Mesenchymal stem cell (in vitro differentiated cells and primary cell): ENCODE measurements at regions not wholly inside any gene's neighbourhood (a gene's known extent, or its start where the extent isn't known, plus 50 kb on each side); places are given as distances from the start of the nearest gene placed in this dataset.
A peak's percentile ranks its signal among the peaks of the same experiment; 100 is the strongest.

ENCODE experiments used
- DNase-seq: peaks from one replicate; pipeline ENCODE4 v3.0.0-alpha.2; 2013
- H2AFZ ChIP-seq: one replicate; pipeline ENCODE4 v1.6.1; 2013; ENCODE audit warnings: low read depth, mild to moderate bottlenecking, control low read depth, inconsistent platforms, low read length, moderate library complexity
- H2AK5ac ChIP-seq: 2 replicates; pipeline ENCODE4 v1.6.1; 2013; ENCODE audit warnings: low read length, moderate library complexity, mild to moderate bottlenecking, inconsistent platforms; ENCODE audit not compliant: severe bottlenecking
- H2BK120ac ChIP-seq: one replicate; pipeline ENCODE4 v1.6.1; 2013; ENCODE audit warnings: low read depth, mild to moderate bottlenecking, inconsistent platforms, low read length, moderate library complexity
- H2BK12ac ChIP-seq, 2 experiments: one replicate each; pipeline ENCODE4 v1.6.1; 2013; ENCODE audit warnings: inconsistent platforms in 2 of 2, low read length in 2 of 2, mild to moderate bottlenecking in 2 of 2, moderate library complexity in 2 of 2, control low read depth in 1 of 2
- H2BK15ac ChIP-seq: one replicate; pipeline ENCODE4 v1.6.1; 2013; ENCODE audit warnings: mild to moderate bottlenecking, low read depth, inconsistent platforms; ENCODE audit not compliant: poor library complexity, severe bottlenecking
- H2BK5ac ChIP-seq: 2 replicates; pipeline ENCODE4 v1.6.1; 2013; ENCODE audit warnings: low read depth, mild to moderate bottlenecking, low read length, control low read depth, inconsistent platforms; ENCODE audit not compliant: poor library complexity, severe bottlenecking
- H3K14ac ChIP-seq, 2 experiments: one replicate each; pipeline ENCODE4 v1.6.1; 2013; ENCODE audit warnings: inconsistent platforms in 2 of 2, low read length in 2 of 2, control low read depth in 1 of 2, mild to moderate bottlenecking in 1 of 2, moderate library complexity in 1 of 2
- H3K18ac ChIP-seq, 2 experiments: one replicate each; pipeline ENCODE4 v1.6.1; 2013; ENCODE audit warnings: inconsistent platforms in 2 of 2, low read length in 2 of 2, control low read depth in 1 of 2, low read depth in 1 of 2, mild to moderate bottlenecking in 1 of 2
- H3K23ac ChIP-seq, 2 experiments: one replicate each; pipeline ENCODE4 v1.6.1; 2013; ENCODE audit warnings: inconsistent platforms in 2 of 2, low read length in 2 of 2, mild to moderate bottlenecking in 2 of 2, moderate library complexity in 2 of 2, control low read depth in 1 of 2
- H3K27ac ChIP-seq: 2 replicates; pipeline ENCODE4 v1.5.1; 2013; ENCODE audit warnings: mild to moderate bottlenecking, moderate library complexity, low read length, control low read depth, inconsistent platforms; ENCODE audit not compliant: poor library complexity, severe bottlenecking
- H3K27me3 ChIP-seq, 2 experiments: 2 replicates each; pipeline versions ENCODE4 v1.6.1 to v1.7.0; 2013; ENCODE audit warnings: low read length in 2 of 2, mild to moderate bottlenecking in 2 of 2, moderate library complexity in 2 of 2, control low read depth in 1 of 2, inconsistent platforms in 1 of 2; ENCODE audit not compliant: control insufficient read depth in 1 of 2, insufficient read depth in 1 of 2
- H3K36me3 ChIP-seq, 2 experiments: 2 replicates each; pipeline versions ENCODE4 v1.6.1 to v1.7.0; 2013; ENCODE audit warnings: low read length in 2 of 2, control low read depth in 1 of 2, inconsistent platforms in 1 of 2, low read depth in 1 of 2, mild to moderate bottlenecking in 1 of 2; ENCODE audit not compliant: insufficient read depth in 2 of 2, control insufficient read depth in 1 of 2
- H3K4ac ChIP-seq, 2 experiments: one replicate each; pipeline ENCODE4 v1.6.1; 2013; ENCODE audit warnings: inconsistent platforms in 2 of 2, low read length in 2 of 2, mild to moderate bottlenecking in 2 of 2, moderate library complexity in 2 of 2, control low read depth in 1 of 2, low read depth in 1 of 2
- H3K4me1 ChIP-seq: 2 replicates; pipeline ENCODE4 v1.6.1; 2013; ENCODE audit warnings: low read depth, low read length, control low read depth; ENCODE audit not compliant: control insufficient read depth, insufficient read depth
- H3K4me2 ChIP-seq: 2 replicates; pipeline ENCODE4 v1.6.1; 2013; ENCODE audit warnings: low read length, mild to moderate bottlenecking, inconsistent platforms; ENCODE audit not compliant: poor library complexity, severe bottlenecking
- H3K4me3 ChIP-seq, 2 experiments: 2 replicates each; pipeline versions ENCODE4 v1.5.1 to v1.7.0; 2013; ENCODE audit warnings: low read length in 2 of 2, mild to moderate bottlenecking in 2 of 2, control low read depth in 1 of 2, low read depth in 1 of 2; ENCODE audit not compliant: insufficient read depth in 1 of 2
- H3K79me1 ChIP-seq: replicated peaks from 2 replicates; pipeline ENCODE4 v1.6.1; 2013; ENCODE audit warnings: mild to moderate bottlenecking, control low read depth, low read length, inconsistent platforms; ENCODE audit not compliant: poor library complexity, severe bottlenecking
- H3K9ac ChIP-seq: 2 replicates; pipeline ENCODE4 v1.7.0; 2013; ENCODE audit warnings: mild to moderate bottlenecking, low read length, moderate library complexity
- H3K9me3 ChIP-seq: 2 replicates; pipeline ENCODE4 v1.7.0; 2013; ENCODE audit warnings: mild to moderate bottlenecking, low read length; ENCODE audit not compliant: control insufficient read depth
- H4K8ac ChIP-seq: one replicate; pipeline ENCODE4 v1.6.1; 2013; ENCODE audit warnings: inconsistent platforms, mild to moderate bottlenecking, low read length, moderate library complexity
- H4K91ac ChIP-seq: one replicate; pipeline ENCODE4 v1.6.1; 2013; ENCODE audit warnings: mild to moderate bottlenecking, low read length, inconsistent platforms
- WGBS: methylation state at CpG from one replicate; pipeline ENCODE4 v1.1.7; 2013; ENCODE audit warnings: mixed read lengths; 5-methylcytosine and 5-hydroxymethylcytosine counted together

DNA sequence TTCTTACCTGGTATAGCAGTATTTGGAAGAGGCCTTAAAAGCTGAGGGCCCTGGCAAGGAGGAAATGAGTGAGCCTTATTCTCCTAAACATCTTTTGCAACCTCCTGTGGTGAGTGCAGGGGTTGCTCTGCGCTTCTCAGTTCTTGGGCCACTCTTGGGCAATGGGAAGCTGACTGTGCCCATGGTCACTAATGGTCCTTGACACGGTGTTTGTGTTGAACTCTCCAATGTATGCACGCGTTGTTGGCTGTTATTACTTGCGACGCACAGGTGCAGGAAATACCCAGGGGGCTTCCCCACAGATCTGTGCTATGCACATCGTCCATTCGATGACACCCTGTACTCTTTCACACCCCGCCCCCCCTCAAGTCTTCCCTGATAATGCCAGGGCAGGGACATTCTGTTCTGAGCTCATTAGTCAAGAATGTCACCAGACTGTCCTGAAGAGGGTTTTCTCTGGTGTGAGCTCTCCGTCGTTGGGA lies 79.7 kb downstream of the EDN1 start:
- H2AK5ac ChIP-seq: peak overlapping the region; percentile 23
- peaks cover 11% of the 10 kb centered on the region for H3K4me1 ChIP-seq
- H3K18ac ChIP-seq: no peak overlapping the region
- H3K27ac ChIP-seq: no peak overlapping the region
- no peak overlapping the region for H3K4me3 ChIP-seq
- H4K91ac ChIP-seq: no peak overlapping the region
- no peak overlapping the region for H2BK120ac ChIP-seq
- no peak overlapping the region for H2BK5ac ChIP-seq
- no peak overlapping the region for H3K23ac ChIP-seq
- no peak overlapping the region for H2BK12ac ChIP-seq
- no peak overlapping the region for H2AFZ ChIP-seq
- H2BK15ac ChIP-seq: no peak overlapping the region
- no peak overlapping the region for H3K9ac ChIP-seq
- WGBS: 88% methylated on average over 11 of the region's 11 CpGs
- H3K27me3 ChIP-seq: peaks cover 0 to 12% of the 10 kb centered on the region in 2 experiments
- no peak for DNase-seq
- H3K36me3 ChIP-seq: no peaks in the 10 kb centered on the region
- H3K14ac ChIP-seq: no peak overlapping the region
- H3K9me3 ChIP-seq: no peaks in the 10 kb centered on the region
- no peak overlapping the region for H3K4ac ChIP-seq
- H4K8ac ChIP-seq: no peak overlapping the region
- no peak overlapping the region for H3K4me2 ChIP-seq
- H3K79me1 ChIP-seq: no peaks in the 10 kb centered on the region

DNA sequence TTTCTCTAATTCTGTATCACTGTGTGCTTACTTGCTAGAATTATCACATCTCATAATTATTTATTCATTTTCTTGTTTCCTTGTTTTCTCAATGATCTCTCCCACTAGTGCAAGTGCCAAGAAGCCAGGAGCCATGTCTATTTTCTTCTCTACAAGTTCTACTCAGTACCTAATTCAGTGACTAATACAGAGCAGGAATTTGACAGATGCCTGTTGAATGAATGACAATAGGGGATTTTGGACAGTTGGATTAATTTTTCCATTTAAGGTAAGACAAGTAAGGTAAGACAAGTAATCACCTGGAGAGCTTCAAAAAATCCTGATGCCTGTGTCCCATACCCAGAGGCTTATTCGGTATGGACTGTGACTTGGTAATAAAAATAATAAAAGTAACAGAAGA lies 81.0 kb downstream of the EDN1 start:
- H2BK12ac ChIP-seq: no peak overlapping the region
- H3K27me3 ChIP-seq: peaks cover 0 to 12% of the 10 kb centered on the region in 2 experiments
- no peak overlapping the region for H3K14ac ChIP-seq
- no peak for DNase-seq
- no peak overlapping the region for H4K8ac ChIP-seq
- H3K23ac ChIP-seq: no peak overlapping the region
- no peak overlapping the region for H2BK5ac ChIP-seq
- no peak overlapping the region for H2BK15ac ChIP-seq
- H3K4me2 ChIP-seq: no peak overlapping the region
- no peaks in the 10 kb centered on the region for H3K36me3 ChIP-seq
- H2BK120ac ChIP-seq: no peak overlapping the region
- H2AFZ ChIP-seq: no peak overlapping the region
- no peak overlapping the region for H4K91ac ChIP-seq
- H3K79me1 ChIP-seq: no peaks in the 10 kb centered on the region
- no peak overlapping the region for H3K4me3 ChIP-seq
- 100% methylated on average over 1 of the region's 1 CpG for WGBS
- H3K4me1 ChIP-seq: peaks cover 8% of the 10 kb centered on the region
- no peak overlapping the region for H3K9ac ChIP-seq
- H3K18ac ChIP-seq: no peak overlapping the region
- no peak overlapping the region for H2AK5ac ChIP-seq
- H3K4ac ChIP-seq: no peak overlapping the region
- no peaks in the 10 kb centered on the region for H3K9me3 ChIP-seq
- peak overlapping the region; percentile 6 for H3K27ac ChIP-seq

DNA sequence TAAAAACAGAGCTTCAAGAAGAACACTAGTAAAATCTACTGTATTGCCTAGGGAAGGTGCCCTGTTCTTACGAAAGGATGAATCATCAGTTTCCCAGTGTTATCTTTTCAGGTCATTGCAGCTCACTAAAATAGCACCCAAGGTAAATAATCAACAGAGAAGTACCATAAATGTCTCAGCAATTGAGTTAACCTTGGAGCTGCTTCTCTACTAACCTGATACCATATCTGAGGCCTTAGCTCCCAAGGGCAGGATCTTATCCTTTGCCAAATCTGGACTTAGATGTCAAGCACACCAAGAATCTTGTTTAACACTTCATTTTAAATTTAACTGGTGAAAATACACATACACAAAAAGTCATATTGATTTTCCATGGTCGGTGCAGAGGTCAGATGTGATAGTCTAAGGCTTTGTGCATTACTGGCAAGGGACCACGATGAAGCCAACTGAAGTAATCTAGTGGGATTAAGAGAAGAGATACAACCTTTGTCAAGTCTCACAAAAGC lies 81.5 kb downstream of the EDN1 start:
- H3K14ac ChIP-seq: no peak overlapping the region
- peaks cover 0 to 12% of the 10 kb centered on the region in 2 experiments for H3K27me3 ChIP-seq
- H3K79me1 ChIP-seq: no peaks in the 10 kb centered on the region
- H3K4me1 ChIP-seq: peaks cover 8% of the 10 kb centered on the region
- WGBS: 81% methylated on average over 3 of the region's 3 CpGs
- no peak overlapping the region for H2BK5ac ChIP-seq
- no peak overlapping the region for H3K4me3 ChIP-seq
- no peak overlapping the region for H3K23ac ChIP-seq
- H3K4ac ChIP-seq: no peak overlapping the region
- H3K27ac ChIP-seq: peak overlapping the region; percentile 6
- no peak overlapping the region for H3K18ac ChIP-seq
- peak; percentile 28 for DNase-seq
- no peak overlapping the region for H2BK12ac ChIP-seq
- no peak overlapping the region for H4K8ac ChIP-seq
- H2AK5ac ChIP-seq: peak overlapping the region; percentile 86
- no peak overlapping the region for H2BK120ac ChIP-seq
- no peak overlapping the region for H4K91ac ChIP-seq
- H2BK15ac ChIP-seq: no peak overlapping the region
- H3K4me2 ChIP-seq: no peak overlapping the region
- H3K36me3 ChIP-seq: no peaks in the 10 kb centered on the region
- H3K9me3 ChIP-seq: no peaks in the 10 kb centered on the region
- H2AFZ ChIP-seq: no peak overlapping the region
- H3K9ac ChIP-seq: no peak overlapping the region

DNA sequence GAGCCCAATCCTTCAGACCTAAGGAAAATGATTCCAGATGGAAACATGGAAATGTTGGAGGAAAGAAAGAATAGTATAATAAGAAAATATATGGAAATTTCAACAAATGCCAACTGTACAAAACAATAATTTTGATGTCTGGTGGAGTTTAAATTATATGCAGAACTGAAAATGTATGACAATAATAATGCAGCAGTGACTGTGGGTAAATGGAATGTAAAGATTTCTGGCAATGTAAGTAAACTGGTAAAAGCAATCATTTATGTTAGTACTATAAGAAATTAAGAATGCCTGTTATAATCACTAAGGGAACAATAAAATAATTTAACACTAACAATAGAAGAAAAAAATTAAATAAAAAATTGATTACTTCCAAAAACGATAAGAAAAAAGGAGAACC lies 89.0 kb downstream of the EDN1 start:
- no peak overlapping the region for H2BK120ac ChIP-seq
- no peak overlapping the region for H3K4me3 ChIP-seq
- no peak overlapping the region for H3K14ac ChIP-seq
- no peaks in the 10 kb centered on the region for H3K36me3 ChIP-seq
- H2BK15ac ChIP-seq: no peak overlapping the region
- H3K9me3 ChIP-seq: no peaks in the 10 kb centered on the region
- H3K9ac ChIP-seq: no peak overlapping the region
- no peak overlapping the region for H2BK12ac ChIP-seq
- no peak overlapping the region for H2AK5ac ChIP-seq
- H3K4ac ChIP-seq: no peak overlapping the region
- no peak overlapping the region for H4K8ac ChIP-seq
- H3K23ac ChIP-seq: no peak overlapping the region
- no peak overlapping the region for H2BK5ac ChIP-seq
- H3K18ac ChIP-seq: no peak overlapping the region
- H3K27me3 ChIP-seq: peaks cover 0 to 3% of the 10 kb centered on the region in 2 experiments
- H3K27ac ChIP-seq: no peak overlapping the region
- no peaks in the 10 kb centered on the region for H3K79me1 ChIP-seq
- H3K4me1 ChIP-seq: no peaks in the 10 kb centered on the region
- DNase-seq: no peak
- no peak overlapping the region for H4K91ac ChIP-seq
- H2AFZ ChIP-seq: no peak overlapping the region
- no peak overlapping the region for H3K4me2 ChIP-seq
- WGBS: no CpG with 5 or more reads among the region's 1 CpG
